Karpas-422 (cell line): ENCODE measurements at regions not wholly inside any gene's neighbourhood (a gene's known extent, or its start where the extent isn't known, plus 50 kb on each side); places are given as distances from the start of the nearest gene placed in this dataset.
"Not testable (repeated sequence)": the region's sequence is repeated elsewhere in the genome, so short reads cannot be mapped to it uniquely, and the experiment has no call there.

Source experiments
- DNase-seq: peaks from one replicate; pipeline ENCODE4 v3.0.0-alpha.2; 2015
- H2AFZ ChIP-seq: fragments of 200-600 bp; sonication (generic); 2 replicates; pipeline ENCODE4 v1.6.1; 2014; ENCODE audit warnings: antibody characterized with exemption, low read length, mixed read lengths
- H3K27ac ChIP-seq: fragments of 200-600 bp; sonication (generic); 2 replicates; pipeline ENCODE4 v1.5.1; 2014; ENCODE audit warnings: mild to moderate bottlenecking, low read length, moderate library complexity
- H3K27me3 ChIP-seq: fragments of 200-600 bp; sonication (generic); 2 replicates; pipeline ENCODE4 v1.6.1; 2014; ENCODE audit warnings: low read length, mixed read lengths
- H3K36me3 ChIP-seq: fragments of 200-600 bp; sonication (generic); 2 replicates; pipeline ENCODE4 v1.6.1; 2014; ENCODE audit warnings: low read length, mixed read lengths; ENCODE audit not compliant: insufficient read depth
- H3K4me1 ChIP-seq: fragments of 200-600 bp; sonication (generic); 2 replicates; pipeline ENCODE4 v1.6.1; 2014; ENCODE audit warnings: mild to moderate bottlenecking, low read length, mixed read lengths
- H3K4me2 ChIP-seq: fragments of 200-600 bp; sonication (generic); 2 replicates; pipeline ENCODE4 v1.6.1; 2014; ENCODE audit warnings: low read length, low read depth, mild to moderate bottlenecking; ENCODE audit not compliant: poor library complexity, severe bottlenecking
- H3K4me3 ChIP-seq: fragments of 200-600 bp; sonication (generic); 2 replicates; pipeline ENCODE4 v1.5.1; 2014; ENCODE audit warnings: mild to moderate bottlenecking, antibody characterized with exemption, low read length, mixed read lengths
- H3K79me2 ChIP-seq: fragments of 200-600 bp; sonication (generic); 2 replicates; pipeline ENCODE4 v1.6.1; 2014; ENCODE audit warnings: mild to moderate bottlenecking, low read length, mixed read lengths
- H3K9ac ChIP-seq: fragments of 200-600 bp; sonication (generic); 2 replicates; pipeline ENCODE4 v1.6.0; 2014; ENCODE audit warnings: low read length
- H3K9me2 ChIP-seq: fragments of 200-600 bp; sonication (generic), shearing (Covaris generic); replicated peaks from 2 replicates; pipeline ENCODE4 v1.6.0; 2014; ENCODE audit warnings: mild to moderate bottlenecking, low read length, moderate library complexity; ENCODE audit not compliant: insufficient read depth
- H3K9me3 ChIP-seq: fragments of 300-700, 200-600 bp; sonication (generic); 2 replicates; pipeline ENCODE4 v1.6.1; 2014; ENCODE audit warnings: low read length, mixed read lengths
- H4K20me1 ChIP-seq: fragments of 200-600 bp; sonication (generic); 2 replicates; pipeline ENCODE4 v1.6.1; 2014; ENCODE audit warnings: mild to moderate bottlenecking, antibody characterized with exemption, low read length, low read depth; ENCODE audit not compliant: insufficient read depth

GRCh38 chr9:2397875-2398274, 223.7 kb upstream of the VLDLR start:
- H3K9me3 ChIP-seq, H3K9me2 ChIP-seq, H2AFZ ChIP-seq, H3K27ac ChIP-seq, H3K9ac ChIP-seq, H3K4me1 ChIP-seq, H3K79me2 ChIP-seq, H3K36me3 ChIP-seq, H3K4me3 ChIP-seq, H3K27me3 ChIP-seq, H3K4me2 ChIP-seq, DNase-seq, H4K20me1 ChIP-seq: not testable (repeated sequence)

GRCh38 chr9:2401746-2402145, 219.8 kb upstream of the VLDLR start:
- not testable (repeated sequence) for H4K20me1 ChIP-seq, H3K4me2 ChIP-seq, H3K27me3 ChIP-seq, H3K79me2 ChIP-seq, H3K4me3 ChIP-seq, H3K9me2 ChIP-seq, DNase-seq, H2AFZ ChIP-seq, H3K4me1 ChIP-seq, H3K9ac ChIP-seq, H3K27ac ChIP-seq
- peaks cover 11% of the 10 kb centered on the region; the same call in 1 of the 2 replicates for H3K36me3 ChIP-seq
- peaks cover 21% of the 10 kb centered on the region for H3K9me3 ChIP-seq

GRCh38 chr9:2403701-2404100, 217.9 kb upstream of the VLDLR start:
- no peaks in the 10 kb centered on the region for H3K27me3 ChIP-seq
- H3K4me1 ChIP-seq = peaks cover 7% of the 10 kb centered on the region
- no peak overlapping the region for H3K4me3 ChIP-seq
- H3K36me3 ChIP-seq = peaks cover 11% of the 10 kb centered on the region; the same call in 1 of the 2 replicates
- H3K4me2 ChIP-seq = no peak overlapping the region
- H3K27ac ChIP-seq = no peak overlapping the region
- H3K9ac ChIP-seq = no peak overlapping the region
- H3K9me2 ChIP-seq = no peaks in the 10 kb centered on the region
- H4K20me1 ChIP-seq = no peaks in the 10 kb centered on the region
- H3K79me2 ChIP-seq = no peaks in the 10 kb centered on the region
- DNase-seq = no peak
- peaks cover 21% of the 10 kb centered on the region for H3K9me3 ChIP-seq
- no peak overlapping the region for H2AFZ ChIP-seq

GRCh38 chr9:2406252-2406651, 215.3 kb upstream of the VLDLR start:
- no peak for DNase-seq
- H2AFZ ChIP-seq = peak overlapping the region; percentile 78; the same call in 1 of the 2 replicates
- peaks cover 21% of the 10 kb centered on the region for H3K9me3 ChIP-seq
- no peak overlapping the region for H3K27ac ChIP-seq
- H3K79me2 ChIP-seq = no peaks in the 10 kb centered on the region
- H3K36me3 ChIP-seq = peaks cover 11% of the 10 kb centered on the region; the same call in 1 of the 2 replicates
- no peaks in the 10 kb centered on the region for H3K9me2 ChIP-seq
- H4K20me1 ChIP-seq = no peaks in the 10 kb centered on the region
- peaks cover 7% of the 10 kb centered on the region for H3K4me1 ChIP-seq
- H3K4me2 ChIP-seq = no peak overlapping the region
- H3K9ac ChIP-seq = no peak overlapping the region
- no peak overlapping the region for H3K4me3 ChIP-seq
- H3K27me3 ChIP-seq = no peaks in the 10 kb centered on the region

- Histone ChIP-seq H3K9me2 (no peaks in the 10 kb centered on the region), H3K79me2 (no peaks in the 10 kb centered on the region), H4K20me1 (no peaks in the 10 kb centered on the region), H3K9me3 (peaks cover 20% of the 10 kb centered on the region), H3K4me3 (no peak overlapping the region), H3K27me3 (no peaks in the 10 kb centered on the region), H2AFZ (no peak overlapping the region), H3K9ac (no peak overlapping the region), H3K27ac (no peak overlapping the region), H3K4me1 (peaks cover 7% of the 10 kb centered on the region), H3K36me3 (peaks cover 11% of the 10 kb centered on the region; the same call in 1 of the 2 replicates), H3K4me2 (no peak overlapping the region)
- DNase-seq = no peak
These were observed 214.1 kb upstream of the VLDLR start for GRCh38 chr9:2407450-2407849.

- Histone ChIP-seq H3K36me3 (no peaks in the 10 kb centered on the region), H4K20me1 (no peaks in the 10 kb centered on the region), H2AFZ (no peak overlapping the region), H3K4me3 (no peak overlapping the region), H3K79me2 (no peaks in the 10 kb centered on the region), H3K4me2 (no peak overlapping the region), H3K9ac (no peak overlapping the region), H3K9me3 (no peaks in the 10 kb centered on the region), H3K9me2 (no peaks in the 10 kb centered on the region), H3K27me3 (no peaks in the 10 kb centered on the region), H3K4me1 (peaks cover 6% of the 10 kb centered on the region), H3K27ac (no peak overlapping the region)
- DNase-seq = no peak
These were observed 209.9 kb upstream of the VLDLR start for GRCh38 chr9:2411459-2412215.

GRCh38 chr9:2413160-2413805, 208.3 kb upstream of the VLDLR start:
- DNase-seq = no peak
- no peaks in the 10 kb centered on the region for H3K9me2 ChIP-seq
- H3K27ac ChIP-seq = no peak overlapping the region
- no peaks in the 10 kb centered on the region for H3K36me3 ChIP-seq
- no peak overlapping the region for H3K4me2 ChIP-seq
- peaks cover 4% of the 10 kb centered on the region for H3K4me1 ChIP-seq
- H3K4me3 ChIP-seq = no peak overlapping the region
- no peaks in the 10 kb centered on the region for H3K79me2 ChIP-seq
- H3K9ac ChIP-seq = no peak overlapping the region
- no peak overlapping the region for H2AFZ ChIP-seq
- H3K9me3 ChIP-seq = no peaks in the 10 kb centered on the region
- H4K20me1 ChIP-seq = no peaks in the 10 kb centered on the region
- H3K27me3 ChIP-seq = no peaks in the 10 kb centered on the region

GRCh38 chr9:2414465-2414864, 207.1 kb upstream of the VLDLR start:
- Histone ChIP-seq H3K9me3 (no peaks in the 10 kb centered on the region), H3K9me2 (no peaks in the 10 kb centered on the region), H4K20me1 (no peaks in the 10 kb centered on the region), H3K4me1 (peaks cover 13% of the 10 kb centered on the region), H3K36me3 (no peaks in the 10 kb centered on the region), H3K4me2 (no peak overlapping the region), H3K27me3 (no peaks in the 10 kb centered on the region), H3K79me2 (no peaks in the 10 kb centered on the region), H3K9ac (no peak overlapping the region), H3K4me3 (no peak overlapping the region), H3K27ac (no peak overlapping the region), H2AFZ (no peak overlapping the region)
- no peak for DNase-seq
